ENCODE measurements at regions not wholly inside any gene's neighbourhood (a gene's known extent, or its start where the extent isn't known, plus 50 kb on each side); places are given as distances from the start of the nearest gene placed in this dataset.
"Not testable (repeated sequence)": the region's sequence is repeated elsewhere in the genome, so short reads cannot be mapped to it uniquely, and the experiment has no call there.

- Histone ChIP-seq H4K91ac (ENCODE audit: low read depth, low read length, poor library complexity) (no peak overlapping the region), H3K4me2 (ENCODE audit: insufficient read depth, low read length, poor library complexity, severe bottlenecking) (no peak overlapping the region)
- WGBS, 2 donors (ENCODE audit: extremely low coverage in 2 of 2, insufficient read length in 2 of 2, insufficient replicate concordance in 1 of 2), result no CpG with 5 or more reads among the region's 4 CpGs
These were observed 872.6 kb downstream of the DTWD2 start for GRCh38 chr5:118115791-118116190.

GRCh38 chr5:118111956-118112355 lies 876.4 kb downstream of the DTWD2 start:
- no CpG with 5 or more reads among the region's 5 CpGs for WGBS, 2 donors (ENCODE audit: extremely low coverage in 2 of 2, insufficient read length in 2 of 2, insufficient replicate concordance in 1 of 2)
- Histone ChIP-seq H2BK120ac (ENCODE audit: low read depth, low read length) (no peak overlapping the region), H4K8ac (ENCODE audit: low read depth, low read length) (no peak overlapping the region), H3K23ac (ENCODE audit: low read depth, low read length, poor library complexity) (no peak overlapping the region), H3K79me1 (ENCODE audit: low read depth, low read length) (no peaks in the 10 kb centered on the region), H3K9me3 (replicated peaks in 1 of 2; ENCODE audit: control insufficient read depth in 2 of 2, insufficient read depth in 1 of 2, low read depth in 1 of 2, low read length in 2 of 2) (no peaks in the 10 kb centered on the region), H3K27me3 (ENCODE audit: control insufficient read depth in 3 of 3, insufficient read depth in 3 of 3, low read depth in 1 of 3, low read length in 3 of 3) (no peaks in the 10 kb centered on the region), H3K18ac (ENCODE audit: low read length) (no peak overlapping the region), H2AK5ac (ENCODE audit: low read depth, low read length) (no peak overlapping the region), H3K4me3 (ENCODE audit: low read length in 2 of 2) (no peak overlapping the region), H3K4me1 (ENCODE audit: control insufficient read depth in 2 of 2, insufficient read depth in 1 of 2, low read depth in 1 of 2, low read length in 2 of 2) (no peaks in the 10 kb centered on the region), H3K36me3 (replicated peaks in 1 of 2; ENCODE audit: control insufficient read depth in 2 of 2, insufficient read depth in 2 of 2, low read length in 2 of 2) (no peaks in the 10 kb centered on the region), H3K9ac (ENCODE audit: low read depth, low read length, poor library complexity) (no peak overlapping the region), H2BK5ac (ENCODE audit: low read length) (no peak overlapping the region), H3K4me2 (ENCODE audit: insufficient read depth, low read length, poor library complexity, severe bottlenecking) (no peak overlapping the region), H3K27ac (replicated peaks; ENCODE audit: low read length) (no peak overlapping the region), H2AFZ (ENCODE audit: low read length) (no peak overlapping the region), H3K14ac (ENCODE audit: low read length) (no peak overlapping the region), H4K91ac (ENCODE audit: low read depth, low read length, poor library complexity) (no peak overlapping the region), H2BK15ac (ENCODE audit: low read length) (no peak overlapping the region), H2BK12ac (ENCODE audit: low read length) (no peak overlapping the region), H3K4ac (ENCODE audit: low read length) (no peak overlapping the region)
- DNase-seq (ENCODE audit: low spot score), result no peak

More at GRCh38 chr5:118115791-118116190, 872.6 kb downstream of the DTWD2 start:
- Histone ChIP-seq H2BK12ac (ENCODE audit: low read length) (no peak overlapping the region), H3K27me3 (ENCODE audit: control insufficient read depth in 3 of 3, insufficient read depth in 3 of 3, low read depth in 1 of 3, low read length in 3 of 3) (no peaks in the 10 kb centered on the region), H2AFZ (ENCODE audit: low read length) (no peak overlapping the region), H2AK5ac (ENCODE audit: low read depth, low read length) (no peak overlapping the region), H3K23ac (ENCODE audit: low read depth, low read length, poor library complexity) (no peak overlapping the region), H3K79me1 (ENCODE audit: low read depth, low read length) (no peaks in the 10 kb centered on the region), H2BK120ac (ENCODE audit: low read depth, low read length) (no peak overlapping the region), H3K27ac (replicated peaks; ENCODE audit: low read length) (no peak overlapping the region), H3K4me1 (ENCODE audit: control insufficient read depth in 2 of 2, insufficient read depth in 1 of 2, low read depth in 1 of 2, low read length in 2 of 2) (no peaks in the 10 kb centered on the region), H3K36me3 (replicated peaks in 1 of 2; ENCODE audit: control insufficient read depth in 2 of 2, insufficient read depth in 2 of 2, low read length in 2 of 2) (no peaks in the 10 kb centered on the region), H3K4ac (ENCODE audit: low read length) (no peak overlapping the region), H3K14ac (ENCODE audit: low read length) (no peak overlapping the region), H2BK15ac (ENCODE audit: low read length) (no peak overlapping the region), H3K18ac (ENCODE audit: low read length) (no peak overlapping the region), H3K9ac (ENCODE audit: low read depth, low read length, poor library complexity) (no peak overlapping the region), H3K9me3 (replicated peaks in 1 of 2; ENCODE audit: control insufficient read depth in 2 of 2, insufficient read depth in 1 of 2, low read depth in 1 of 2, low read length in 2 of 2) (no peaks in the 10 kb centered on the region), H3K4me3 (ENCODE audit: low read length in 2 of 2) (no peak overlapping the region), H2BK5ac (ENCODE audit: low read length) (no peak overlapping the region), H4K8ac (ENCODE audit: low read depth, low read length) (no peak overlapping the region)
- no peak for DNase-seq (ENCODE audit: low spot score)

- not testable (repeated sequence) for DNase-seq (ENCODE audit: low spot score); H3K14ac ChIP-seq (ENCODE audit: low read length); H3K79me1 ChIP-seq (ENCODE audit: low read depth, low read length); H2BK15ac ChIP-seq (ENCODE audit: low read length); H3K4me3 ChIP-seq (ENCODE audit: low read length in 2 of 2); H3K9me3 ChIP-seq (replicated peaks in 1 of 2; ENCODE audit: control insufficient read depth in 2 of 2, insufficient read depth in 1 of 2, low read depth in 1 of 2, low read length in 2 of 2); H2AFZ ChIP-seq (ENCODE audit: low read length); H3K4me2 ChIP-seq (ENCODE audit: insufficient read depth, low read length, poor library complexity, severe bottlenecking); H3K36me3 ChIP-seq (replicated peaks in 1 of 2; ENCODE audit: control insufficient read depth in 2 of 2, insufficient read depth in 2 of 2, low read length in 2 of 2); H3K27ac ChIP-seq (replicated peaks; ENCODE audit: low read length); H4K8ac ChIP-seq (ENCODE audit: low read depth, low read length); H2AK5ac ChIP-seq (ENCODE audit: low read depth, low read length); H3K18ac ChIP-seq (ENCODE audit: low read length); H2BK5ac ChIP-seq (ENCODE audit: low read length); H3K4me1 ChIP-seq (ENCODE audit: control insufficient read depth in 2 of 2, insufficient read depth in 1 of 2, low read depth in 1 of 2, low read length in 2 of 2); H2BK120ac ChIP-seq (ENCODE audit: low read depth, low read length); H3K27me3 ChIP-seq (ENCODE audit: control insufficient read depth in 3 of 3, insufficient read depth in 3 of 3, low read depth in 1 of 3, low read length in 3 of 3); H3K9ac ChIP-seq (ENCODE audit: low read depth, low read length, poor library complexity); H3K23ac ChIP-seq (ENCODE audit: low read depth, low read length, poor library complexity); H4K91ac ChIP-seq (ENCODE audit: low read depth, low read length, poor library complexity); H2BK12ac ChIP-seq (ENCODE audit: low read length); H3K4ac ChIP-seq (ENCODE audit: low read length)
- WGBS, 2 donors (ENCODE audit: extremely low coverage in 2 of 2, insufficient read length in 2 of 2, insufficient replicate concordance in 1 of 2), result no CpG with 5 or more reads among the region's 3 CpGs
These were observed 881.1 kb downstream of the DTWD2 start for GRCh38 chr5:118107246-118107645.

DNA sequence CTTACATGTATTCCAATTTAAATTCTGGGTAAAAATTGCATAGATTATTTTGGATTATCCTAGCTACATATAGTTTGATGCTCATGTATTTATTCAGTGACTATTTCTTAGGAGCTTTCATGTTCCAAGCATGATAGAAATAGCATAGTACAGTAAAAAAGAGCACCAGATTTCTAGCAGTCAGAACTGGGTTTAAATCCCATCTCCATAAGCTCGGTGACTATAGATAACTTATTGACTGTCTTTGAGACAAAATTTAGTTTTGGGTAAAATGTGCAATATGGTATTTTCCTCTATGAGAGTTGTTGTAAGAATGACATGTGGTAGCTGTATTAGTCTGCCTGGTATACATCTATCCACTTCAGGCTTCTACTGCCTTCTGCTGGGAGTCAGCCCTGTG lies 889.6 kb downstream of the DTWD2 start:
- no peak overlapping the region for H2AFZ ChIP-seq (ENCODE audit: low read length)
- H2BK15ac ChIP-seq (ENCODE audit: low read length), result no peak overlapping the region
- no peak overlapping the region for H3K9ac ChIP-seq (ENCODE audit: low read depth, low read length, poor library complexity)
- no peak overlapping the region for H2AK5ac ChIP-seq (ENCODE audit: low read depth, low read length)
- H3K27ac ChIP-seq (replicated peaks; ENCODE audit: low read length), result no peak overlapping the region
- no peak overlapping the region for H3K23ac ChIP-seq (ENCODE audit: low read depth, low read length, poor library complexity)
- WGBS, 2 donors (ENCODE audit: extremely low coverage in 2 of 2, insufficient read length in 2 of 2, insufficient replicate concordance in 1 of 2), result no CpG with 5 or more reads among the region's 1 CpG
- no peak overlapping the region for H3K4me2 ChIP-seq (ENCODE audit: insufficient read depth, low read length, poor library complexity, severe bottlenecking)
- H3K27me3 ChIP-seq (ENCODE audit: control insufficient read depth in 3 of 3, insufficient read depth in 3 of 3, low read depth in 1 of 3, low read length in 3 of 3), result no peaks in the 10 kb centered on the region
- H3K4me1 ChIP-seq (ENCODE audit: control insufficient read depth in 2 of 2, insufficient read depth in 1 of 2, low read depth in 1 of 2, low read length in 2 of 2), result peaks cover 0 to 10% of the 10 kb centered on the region in 2 donors
- no peak overlapping the region for H2BK120ac ChIP-seq (ENCODE audit: low read depth, low read length)
- no peaks in the 10 kb centered on the region for H3K79me1 ChIP-seq (ENCODE audit: low read depth, low read length)
- H4K91ac ChIP-seq (ENCODE audit: low read depth, low read length, poor library complexity), result no peak overlapping the region
- H3K4ac ChIP-seq (ENCODE audit: low read length), result no peak overlapping the region
- no peak overlapping the region for H4K8ac ChIP-seq (ENCODE audit: low read depth, low read length)
- no peak overlapping the region for H3K4me3 ChIP-seq (ENCODE audit: low read length in 2 of 2)
- no peak overlapping the region for H3K18ac ChIP-seq (ENCODE audit: low read length)
- no peaks in the 10 kb centered on the region for H3K9me3 ChIP-seq (replicated peaks in 1 of 2; ENCODE audit: control insufficient read depth in 2 of 2, insufficient read depth in 1 of 2, low read depth in 1 of 2, low read length in 2 of 2)
- no peak overlapping the region for H2BK12ac ChIP-seq (ENCODE audit: low read length)
- no peak overlapping the region for H3K14ac ChIP-seq (ENCODE audit: low read length)
- no peak for DNase-seq (ENCODE audit: low spot score)
- H2BK5ac ChIP-seq (ENCODE audit: low read length), result no peak overlapping the region
- no peaks in the 10 kb centered on the region for H3K36me3 ChIP-seq (replicated peaks in 1 of 2; ENCODE audit: control insufficient read depth in 2 of 2, insufficient read depth in 2 of 2, low read length in 2 of 2)

All from neuronal stem cell (in vitro differentiated cells).